Sigmoid colon (tissue), 4 donors: ENCODE measurements at regions not wholly inside any gene's neighbourhood (a gene's known extent, or its start where the extent isn't known, plus 50 kb on each side); places are given as distances from the start of the nearest gene placed in this dataset.
A peak's percentile ranks its signal among the peaks of the same experiment; 100 is the strongest.

Experiments used
- POLR2A ChIP-seq, 2 donors: fragments of 450-650 bp; IDR thresholded peaks; one replicate each; pipeline ENCODE4 v1.6.1; 2016; ENCODE audit warnings: antibody characterized with exemption in 2 of 2, mild to moderate bottlenecking in 2 of 2, moderate library complexity in 2 of 2
- POLR2AphosphoS5 ChIP-seq, 4 donors: sonication (generic); formaldehyde crosslinking; IDR thresholded peaks; one replicate each; pipeline ENCODE4 v1.6.1; 2017; ENCODE audit warnings: antibody characterized with exemption in 4 of 4
- TF ChIP-seq, protein P1 (sequence below), 4 experiments: fragments of 450-650 bp in 3 of 4; fragments of 200-600 bp in 1 of 4; IDR thresholded peaks; one replicate each; pipeline ENCODE4 v1.5.1; 2016 to 2019; ENCODE audit warnings: antibody characterized with exemption in 4 of 4, mild to moderate bottlenecking in 3 of 4, moderate library complexity in 2 of 4

DNA sequence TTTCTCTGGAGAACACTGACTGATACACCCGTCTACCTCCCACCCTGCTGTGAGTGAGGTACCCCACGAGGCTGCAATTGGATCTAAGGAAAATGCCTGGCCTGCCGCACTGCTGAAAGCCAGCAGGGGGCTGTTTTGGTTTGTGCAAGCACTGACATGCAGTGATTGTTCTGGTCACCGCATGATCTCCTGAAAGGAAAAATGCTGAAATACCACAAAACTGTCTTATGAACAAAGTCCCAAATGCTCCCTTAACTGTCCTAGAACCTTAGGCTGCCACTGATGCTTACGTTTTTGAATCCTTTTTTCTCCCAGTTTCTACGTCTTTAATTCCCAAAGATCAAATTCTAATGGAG, 132.7 kb downstream of the JCAD start:
- TF ChIP-seq, protein P1, sequence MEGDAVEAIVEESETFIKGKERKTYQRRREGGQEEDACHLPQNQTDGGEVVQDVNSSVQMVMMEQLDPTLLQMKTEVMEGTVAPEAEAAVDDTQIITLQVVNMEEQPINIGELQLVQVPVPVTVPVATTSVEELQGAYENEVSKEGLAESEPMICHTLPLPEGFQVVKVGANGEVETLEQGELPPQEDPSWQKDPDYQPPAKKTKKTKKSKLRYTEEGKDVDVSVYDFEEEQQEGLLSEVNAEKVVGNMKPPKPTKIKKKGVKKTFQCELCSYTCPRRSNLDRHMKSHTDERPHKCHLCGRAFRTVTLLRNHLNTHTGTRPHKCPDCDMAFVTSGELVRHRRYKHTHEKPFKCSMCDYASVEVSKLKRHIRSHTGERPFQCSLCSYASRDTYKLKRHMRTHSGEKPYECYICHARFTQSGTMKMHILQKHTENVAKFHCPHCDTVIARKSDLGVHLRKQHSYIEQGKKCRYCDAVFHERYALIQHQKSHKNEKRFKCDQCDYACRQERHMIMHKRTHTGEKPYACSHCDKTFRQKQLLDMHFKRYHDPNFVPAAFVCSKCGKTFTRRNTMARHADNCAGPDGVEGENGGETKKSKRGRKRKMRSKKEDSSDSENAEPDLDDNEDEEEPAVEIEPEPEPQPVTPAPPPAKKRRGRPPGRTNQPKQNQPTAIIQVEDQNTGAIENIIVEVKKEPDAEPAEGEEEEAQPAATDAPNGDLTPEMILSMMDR (IDR thresholded peaks at IDR 0.05): peak in 2 of 4 experiments; percentile 14 to 22
- TF ChIP-seq POLR2A (IDR thresholded peaks at IDR 0.05): no peak
- no peak for TF ChIP-seq POLR2AphosphoS5 (IDR thresholded peaks at IDR 0.05)
